Heart right ventricle (tissue), 16 donors: ENCODE measurements at regions not wholly inside any gene's neighbourhood (a gene's known extent, or its start where the extent isn't known, plus 50 kb on each side); places are given as distances from the start of the nearest gene placed in this dataset.

Source experiments
- ATAC-seq, 8 donors: fragments of 200-7000 bp; cut with Tn5 transposase; one replicate each; pipeline ENCODE4 v1.9.1; 2020; ENCODE audit warnings: mild to moderate bottlenecking in 8 of 8, moderate library complexity in 8 of 8, moderate number of reproducible peaks in 1 of 8
- DNase-seq, 2 donors: peaks; one replicate each; pipeline ENCODE4 v3.0.0-alpha.2; 2020
- H3K27ac ChIP-seq, 10 donors: fragments of 200-600 bp; sonication (generic) in 2 of 10; one replicate each; pipeline versions ENCODE4 v1.5.0 to v1.8.0; 2020 to 2022; ENCODE audit warnings: mild to moderate bottlenecking in 3 of 10
- H3K27me3 ChIP-seq, 7 donors: fragments of 200-600 bp; one replicate each; pipeline ENCODE4 v1.8.0; 2021 to 2022; ENCODE audit warnings: mild to moderate bottlenecking in 2 of 7
- H3K36me3 ChIP-seq, 9 donors: fragments of 200-600 bp; sonication (generic) in 1 of 9; one replicate each; pipeline versions ENCODE4 v1.5.0 to v1.8.0; 2020 to 2022; ENCODE audit warnings: mild to moderate bottlenecking in 2 of 9
- H3K4me1 ChIP-seq, 9 donors: fragments of 200-600 bp; sonication (generic) in 1 of 9; one replicate each; pipeline versions ENCODE4 v1.5.0 to v1.8.0; 2020 to 2022; ENCODE audit warnings: mild to moderate bottlenecking in 4 of 9
- H3K4me3 ChIP-seq, 10 donors: fragments of 200-600 bp; sonication (generic) in 2 of 10; one replicate each; pipeline versions ENCODE4 v1.5.0 to v1.8.0; 2020 to 2022; ENCODE audit warnings: mild to moderate bottlenecking in 7 of 10, moderate library complexity in 2 of 10
- H3K9me3 ChIP-seq, 11 donors: fragments of 200-600 bp in 10 of 11; sonication (generic) in 2 of 11; one replicate each; pipeline versions ENCODE4 v1.5.0 to v1.8.0; 2013 to 2022; ENCODE audit warnings: mild to moderate bottlenecking in 2 of 11, control low read depth in 1 of 11, moderate library complexity in 1 of 11
- CTCF ChIP-seq, 9 donors: fragments of 200-600 bp; sonication (generic) in 2 of 9; IDR thresholded peaks; one replicate each; pipeline versions ENCODE4 v1.5.0 to v1.8.0; 2021 to 2022; ENCODE audit warnings: antibody characterized with exemption in 9 of 9, mild to moderate bottlenecking in 5 of 9, moderate library complexity in 1 of 9
- WGBS, 2 donors: extraction: QIAGEN DNeasy Blood & Tissue Kit; methylation state at CpG; one replicate each; pipeline ENCODE4 v1.1.7; 2013; ENCODE audit warnings: inconsistent platforms in 1 of 2; 5-methylcytosine and 5-hydroxymethylcytosine counted together
- intact Hi-C, 10 donors: fragments of 100-400 bp; cut with DNase I; formaldehyde crosslinking; loops; one replicate each; pipeline versions ENCODE4 v1.11.1 to v1.14.2; 2022
- donor health status: Arrhythmogenic right ventricular cardiomyopathy.
- donor health status: ischemic (EF 13 %, LVEDD 7.1; RV severe dilation, severe dysfunction).
- donor health status: healthy with polysubstance abuse.
- donor health status: DM: no; HTN: yes; CAD: no.
- donor health status: DM: no; HTN: no; CAD: no.
- donor health status: ischemic (EF 25% LVEDD 6.9; RV normal size, moderate dysfunction).
- donor health status: ischemic (EF 25% LVEDD 5.7; RV mildly dilated, moderate dysfunction).
- donor health status: healthy.
- donor health status: DM: yes; HTN: yes; CAD: no.
- donor health status: Ischemic cardiomyopathy.
- donor health status: ischemic (EF 35%, LVEDD 5.7; RV mildly dilated, moderate dysfunction).
- donor health status: nonischemic (EF 11% LVEDD 7.7; RV severe dilation, severe dysfunction).
- donor health status: DM: yes; HTN: yes; CAD: no.
- donor health status: PGD.
- donor health status: ischemic (EF 29% LVEDD 5.4; RV normal size, mild dysfunction).
- donor health status: nonischemic (EF 23%, LVEDD 6.1; RV moderate dilation, normal function).

GRCh38 chr1:172766462-172766861 lies 107.6 kb downstream of the FASLG start:
- H3K36me3 ChIP-seq: no peaks in the 10 kb centered on the region
- 86 to 88% methylated on average over 4 of the region's 4 CpGs for WGBS, 2 donors
- H3K27me3 ChIP-seq: peaks cover 0 to 4% (median 0%) of the 10 kb centered on the region in 7 donors
- no peaks in the 10 kb centered on the region for H3K4me1 ChIP-seq
- no peak overlapping the region for H3K4me3 ChIP-seq
- intact Hi-C loops: no loop called here
- TF ChIP-seq CTCF (IDR thresholded peaks at IDR 0.05): no peak
- DNase-seq (peak in 1 of 2 donors; percentile 11), ATAC-seq (peak in 5 of 8 donors; percentile 42 to 82 (median 48))
- no peak overlapping the region for H3K27ac ChIP-seq
- H3K9me3 ChIP-seq: no peaks in the 10 kb centered on the region

- Histone ChIP-seq H3K4me3 (no peak overlapping the region), H3K4me1 (no peaks in the 10 kb centered on the region), H3K9me3 (no peaks in the 10 kb centered on the region), H3K27ac (no peak overlapping the region), H3K27me3 (no peaks in the 10 kb centered on the region), H3K36me3 (no peaks in the 10 kb centered on the region)
- DNase-seq (no peak), ATAC-seq (no peak)
- intact Hi-C loops: no loop called here
- 78 to 79% methylated on average over 1 of the region's 1 CpG for WGBS, 2 donors
- TF ChIP-seq CTCF (IDR thresholded peaks at IDR 0.05): no peak
These were observed 111.2 kb downstream of the FASLG start for GRCh38 chr1:172770071-172770470.

- intact Hi-C loops: no loop called here
- Histone ChIP-seq H3K4me3 (no peak overlapping the region), H3K9me3 (no peaks in the 10 kb centered on the region), H3K27ac (no peak overlapping the region), H3K36me3 (no peaks in the 10 kb centered on the region), H3K4me1 (no peaks in the 10 kb centered on the region), H3K27me3 (no peaks in the 10 kb centered on the region)
- ATAC-seq (no peak), DNase-seq (no peak)
- no peak for TF ChIP-seq CTCF (IDR thresholded peaks at IDR 0.05)
- 86 to 87% methylated on average over 3 of the region's 3 CpGs for WGBS, 2 donors
These were observed 115.7 kb downstream of the FASLG start for GRCh38 chr1:172774561-172774960.

GRCh38 chr1:172775606-172776005 lies 116.7 kb downstream of the FASLG start:
- no peak for TF ChIP-seq CTCF (IDR thresholded peaks at IDR 0.05)
- DNase-seq: no peak
- Histone ChIP-seq H3K36me3 (no peaks in the 10 kb centered on the region), H3K4me3 (no peak overlapping the region), H3K27me3 (no peaks in the 10 kb centered on the region), H3K4me1 (no peaks in the 10 kb centered on the region), H3K27ac (no peak overlapping the region), H3K9me3 (no peaks in the 10 kb centered on the region)
- 36 to 45% methylated on average over 3 of the region's 3 CpGs for WGBS, 2 donors
- intact Hi-C loops: no loop called here
- ATAC-seq: peak in 2 of 8 donors; percentile 22 to 28
